NT2/D1 (cell line): ENCODE measurements at regions not wholly inside any gene's neighbourhood (a gene's known extent, or its start where the extent isn't known, plus 50 kb on each side); places are given as distances from the start of the nearest gene placed in this dataset.

Experiments
- SUZ12 ChIP-seq: IDR thresholded peaks from 2 replicates; pipeline ENCODE4 v1.6.1; 2011; ENCODE audit not compliant: insufficient read length, insufficient read depth; ENCODE audit errors: extremely low read depth
- YY1 ChIP-seq: IDR thresholded peaks from 2 replicates; pipeline ENCODE4 v1.6.1; 2011; ENCODE audit not compliant: insufficient read length, insufficient read depth
- ZNF274 ChIP-seq: IDR thresholded peaks from 2 replicates; pipeline ENCODE4 v1.6.1; 2011; ENCODE audit warnings: mild to moderate bottlenecking, low read depth, low read length

DNA sequence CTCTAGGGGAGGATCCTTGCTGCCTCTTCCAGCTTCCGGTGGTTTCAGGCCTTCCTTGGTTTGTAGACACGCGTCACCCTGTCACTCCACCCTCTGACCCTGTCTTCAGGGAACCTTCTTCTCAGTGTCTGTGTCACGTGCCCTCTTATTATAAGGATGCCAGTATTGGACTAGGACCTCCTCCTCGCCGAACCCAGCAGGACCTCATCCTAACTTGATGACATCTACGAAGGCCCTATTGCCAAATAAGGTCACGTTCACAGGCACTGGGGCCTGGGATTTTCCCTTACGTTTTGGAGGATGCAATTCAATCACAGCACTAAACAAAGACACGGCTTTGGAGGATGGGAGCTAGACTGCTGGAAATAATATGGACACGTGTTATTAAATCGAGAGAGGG lies 408.7 kb downstream of the BRD1 start:
- no peak for TF ChIP-seq SUZ12
- no peak for TF ChIP-seq YY1
- TF ChIP-seq ZNF274, result no peak
